GM10266 (cell line): ENCODE measurements at regions not wholly inside any gene's neighbourhood (a gene's known extent, or its start where the extent isn't known, plus 50 kb on each side); places are given as distances from the start of the nearest gene placed in this dataset.
"Not testable (repeated sequence)": the region's sequence is repeated elsewhere in the genome, so short reads cannot be mapped to it uniquely, and the experiment has no call there.

Source experiments
- DNase-seq: peaks from one replicate; pipeline ENCODE4 v3.0.0; 2012; ENCODE audit errors: extremely low spot score
- TF ChIP-seq, protein P1 (sequence below): IDR thresholded peaks from 2 replicates; pipeline ENCODE4 v1.5.1; 2012; ENCODE audit warnings: mild to moderate bottlenecking, low read depth; ENCODE audit not compliant: control insufficient read depth, insufficient read depth; ENCODE audit errors: missing control alignments

DNA sequence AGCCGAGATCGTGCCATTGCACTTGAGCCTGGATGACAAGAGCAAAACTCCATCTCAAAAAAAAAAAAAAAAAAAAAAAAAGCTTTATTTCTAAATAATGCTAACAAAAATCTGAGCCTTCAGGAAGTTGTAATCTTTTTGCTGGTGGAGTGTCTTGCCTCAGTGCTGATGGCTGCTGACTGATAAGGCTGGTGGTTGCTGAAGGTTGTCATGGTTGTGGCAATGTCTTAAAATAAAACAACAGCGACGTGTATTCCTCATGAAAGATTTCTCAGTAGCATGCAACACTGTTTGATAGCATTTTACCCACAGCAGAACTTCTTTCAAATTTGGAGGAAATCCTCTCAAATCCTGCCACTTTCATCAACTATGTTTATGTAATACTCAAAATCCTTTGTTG is 77.4 kb upstream of the PTPRG start:
- TF ChIP-seq, protein P1, sequence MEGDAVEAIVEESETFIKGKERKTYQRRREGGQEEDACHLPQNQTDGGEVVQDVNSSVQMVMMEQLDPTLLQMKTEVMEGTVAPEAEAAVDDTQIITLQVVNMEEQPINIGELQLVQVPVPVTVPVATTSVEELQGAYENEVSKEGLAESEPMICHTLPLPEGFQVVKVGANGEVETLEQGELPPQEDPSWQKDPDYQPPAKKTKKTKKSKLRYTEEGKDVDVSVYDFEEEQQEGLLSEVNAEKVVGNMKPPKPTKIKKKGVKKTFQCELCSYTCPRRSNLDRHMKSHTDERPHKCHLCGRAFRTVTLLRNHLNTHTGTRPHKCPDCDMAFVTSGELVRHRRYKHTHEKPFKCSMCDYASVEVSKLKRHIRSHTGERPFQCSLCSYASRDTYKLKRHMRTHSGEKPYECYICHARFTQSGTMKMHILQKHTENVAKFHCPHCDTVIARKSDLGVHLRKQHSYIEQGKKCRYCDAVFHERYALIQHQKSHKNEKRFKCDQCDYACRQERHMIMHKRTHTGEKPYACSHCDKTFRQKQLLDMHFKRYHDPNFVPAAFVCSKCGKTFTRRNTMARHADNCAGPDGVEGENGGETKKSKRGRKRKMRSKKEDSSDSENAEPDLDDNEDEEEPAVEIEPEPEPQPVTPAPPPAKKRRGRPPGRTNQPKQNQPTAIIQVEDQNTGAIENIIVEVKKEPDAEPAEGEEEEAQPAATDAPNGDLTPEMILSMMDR, result no peak
- no peak for DNase-seq

DNA sequence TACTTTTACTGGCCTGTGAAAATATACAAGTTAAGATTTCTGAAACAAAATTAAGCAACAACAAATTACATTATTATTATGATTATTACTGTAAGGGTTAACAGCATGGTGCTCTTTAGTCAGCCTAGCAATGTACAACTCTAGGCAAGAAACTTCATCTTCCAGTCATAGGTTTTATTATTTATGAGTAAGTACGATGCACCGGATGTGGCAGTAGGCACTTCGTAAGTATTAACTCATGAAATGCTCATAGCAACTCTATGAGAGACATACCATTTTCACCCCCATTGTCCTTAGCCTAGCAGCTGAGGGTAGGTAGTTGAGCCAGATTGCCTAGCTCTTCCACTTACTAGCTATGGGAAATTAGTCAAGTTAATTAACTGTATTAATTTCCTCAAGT is 68.0 kb upstream of the PTPRG start:
- TF ChIP-seq, protein P1, result no peak
- DNase-seq, result no peak

DNA sequence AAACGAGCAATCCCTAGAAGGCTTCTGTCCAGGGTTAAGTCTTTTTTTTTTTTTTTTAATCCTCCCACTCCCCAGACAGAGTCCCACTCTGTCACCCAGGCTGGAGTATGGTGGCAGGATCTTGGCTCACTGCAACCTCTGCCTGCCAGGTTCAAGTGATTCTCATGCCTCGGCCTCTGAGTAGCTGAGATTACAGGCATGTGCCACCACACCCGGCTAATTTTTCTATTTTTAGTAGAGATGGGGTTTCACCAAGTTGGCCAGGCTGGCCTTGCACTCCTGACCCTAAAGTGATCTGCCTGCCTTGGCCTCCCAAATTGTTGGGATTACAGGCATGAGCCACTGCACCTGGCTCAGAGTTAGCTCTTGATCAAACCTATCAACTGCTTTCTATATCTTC is 67.1 kb upstream of the PTPRG start:
- DNase-seq, result not testable (repeated sequence)

DNA sequence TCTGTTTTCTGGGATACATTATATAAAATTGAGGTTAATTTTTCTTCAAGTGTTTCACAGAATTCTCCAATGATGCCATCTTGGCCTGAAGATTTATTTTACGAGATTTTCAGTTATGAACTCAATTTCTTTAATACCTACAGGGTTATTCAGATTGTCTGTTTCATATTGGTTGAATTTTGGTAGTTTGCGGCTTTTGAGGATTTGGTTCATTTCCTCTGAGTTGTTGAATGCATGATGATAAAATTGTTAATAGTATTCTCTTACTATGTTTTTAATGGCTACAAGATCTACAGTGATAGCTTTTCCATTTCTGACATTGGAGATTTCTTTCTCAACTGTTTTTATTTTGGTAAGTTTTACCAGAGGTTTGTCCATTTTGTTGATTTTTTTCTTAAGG is 63.9 kb upstream of the PTPRG start:
- DNase-seq, result no peak
- TF ChIP-seq, protein P1, result no peak

DNA sequence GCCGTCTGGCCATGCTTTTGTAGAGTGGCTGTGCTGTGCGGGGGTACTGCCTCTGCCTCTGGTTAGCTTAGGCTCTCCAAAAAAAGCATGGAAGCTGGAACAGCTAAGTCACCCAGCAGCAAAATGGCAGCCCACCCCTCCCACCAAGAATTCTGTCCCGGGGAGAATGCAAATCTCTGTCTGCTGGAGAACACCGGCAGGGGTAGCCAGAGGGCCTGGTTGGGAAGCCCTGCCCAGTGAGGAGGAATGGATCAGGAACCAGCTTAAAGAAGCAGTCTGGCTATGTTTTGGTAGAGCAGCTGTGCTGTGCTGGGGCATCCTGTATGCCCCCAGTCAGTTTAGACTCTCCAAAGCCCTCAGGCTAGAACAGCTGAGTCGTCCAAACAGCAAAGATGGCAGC is 56.2 kb upstream of the PTPRG start:
- DNase-seq, result no peak
- TF ChIP-seq, protein P1, result no peak

DNA sequence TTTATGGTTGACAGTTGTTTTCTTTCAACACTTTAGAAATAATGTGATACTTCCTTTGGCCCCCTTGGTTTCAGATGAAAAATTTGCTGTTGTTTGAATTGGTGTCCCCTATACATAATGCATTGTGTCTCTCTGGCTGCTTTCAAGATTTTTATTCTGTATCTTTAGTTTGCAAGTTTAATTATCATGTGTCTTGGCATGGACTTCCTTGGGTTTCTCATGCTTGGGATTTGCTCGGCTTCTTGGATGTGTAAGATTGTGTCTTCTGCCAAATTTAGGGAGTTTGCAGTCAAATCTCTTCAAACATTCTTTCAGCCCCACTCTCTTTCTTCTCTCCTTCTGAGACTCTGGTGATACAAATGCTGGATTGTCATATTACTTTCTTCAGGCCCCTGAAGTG is 53.4 kb upstream of the PTPRG start:
- no peak for DNase-seq
- TF ChIP-seq, protein P1, result no peak
